Activated T-helper 1 cell treated with Interleukin-2 at 50 U/mL for 16 hours (primary cell): ENCODE measurements at regions not wholly inside any gene's neighbourhood (a gene's known extent, or its start where the extent isn't known, plus 50 kb on each side); places are given as distances from the start of the nearest gene placed in this dataset.
A peak's percentile ranks its signal among the peaks of the same experiment; 100 is the strongest.
"Not testable (repeated sequence)": the region's sequence is repeated elsewhere in the genome, so short reads cannot be mapped to it uniquely, and the experiment has no call there.

Source experiments
- DNase-seq: peaks from one replicate; pipeline ENCODE4 v3.0.0-alpha.2; 2020; ENCODE audit warnings: low read depth

DNA sequence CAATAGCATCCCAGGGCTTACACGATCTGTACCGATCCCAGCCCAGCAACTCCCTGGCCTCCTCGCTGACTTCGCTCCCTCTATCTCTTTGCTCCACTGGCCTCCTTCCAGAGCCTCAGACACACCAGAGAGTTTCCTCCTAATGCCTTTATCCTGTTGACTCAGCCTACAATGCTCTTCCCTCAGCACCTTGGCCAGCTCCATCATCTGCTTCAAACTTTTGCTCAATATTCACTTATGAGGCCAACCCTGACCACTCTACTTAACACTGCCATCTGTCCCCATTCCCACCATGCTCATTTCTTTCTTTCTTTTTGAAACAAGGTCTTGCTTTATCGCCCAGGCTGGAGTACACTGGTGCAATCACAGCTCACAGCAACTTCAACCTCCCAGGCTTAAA lies 180.9 kb downstream of the CEP170 start:
- not testable (repeated sequence) for DNase-seq

DNA sequence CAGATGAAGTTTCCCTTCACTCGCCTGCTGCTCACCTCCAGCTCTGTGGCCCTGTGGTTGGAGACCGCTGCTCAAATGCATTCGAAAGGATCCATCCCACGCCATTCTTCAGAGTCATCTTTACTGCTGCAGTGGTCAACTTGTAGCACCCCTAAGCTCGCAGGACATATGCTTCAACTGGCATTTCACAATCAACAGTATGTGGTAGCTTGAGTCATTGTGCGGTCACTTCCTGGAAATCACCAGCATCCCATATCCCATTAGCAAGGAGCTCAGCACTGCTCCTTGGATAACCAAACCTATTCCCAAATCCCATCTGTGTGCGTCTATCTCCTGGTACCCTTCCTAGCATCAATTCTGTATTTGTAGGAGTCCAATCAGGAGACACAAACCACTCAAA lies 188.0 kb downstream of the CEP170 start:
- DNase-seq = not testable (repeated sequence)

DNA sequence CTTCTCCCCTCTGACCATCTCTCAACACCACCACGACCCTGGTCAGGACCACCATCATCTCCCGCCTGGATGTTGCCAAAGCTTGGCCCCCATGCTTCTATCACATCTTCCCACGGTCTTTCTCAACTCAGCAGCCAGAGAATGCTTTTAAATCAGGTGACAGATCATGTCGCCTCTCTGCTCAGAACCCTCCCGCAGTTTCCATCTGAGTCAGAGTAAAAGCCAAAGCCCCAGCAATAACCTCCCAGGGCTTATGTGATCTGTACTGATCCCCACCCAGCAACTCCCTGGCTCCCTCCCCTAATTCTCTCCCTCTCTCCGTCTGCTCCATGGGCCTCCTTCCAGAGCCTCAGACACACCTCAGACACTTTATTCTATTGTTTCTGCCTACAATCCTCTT lies 193.1 kb downstream of the CEP170 start:
- DNase-seq = not testable (repeated sequence)

DNA sequence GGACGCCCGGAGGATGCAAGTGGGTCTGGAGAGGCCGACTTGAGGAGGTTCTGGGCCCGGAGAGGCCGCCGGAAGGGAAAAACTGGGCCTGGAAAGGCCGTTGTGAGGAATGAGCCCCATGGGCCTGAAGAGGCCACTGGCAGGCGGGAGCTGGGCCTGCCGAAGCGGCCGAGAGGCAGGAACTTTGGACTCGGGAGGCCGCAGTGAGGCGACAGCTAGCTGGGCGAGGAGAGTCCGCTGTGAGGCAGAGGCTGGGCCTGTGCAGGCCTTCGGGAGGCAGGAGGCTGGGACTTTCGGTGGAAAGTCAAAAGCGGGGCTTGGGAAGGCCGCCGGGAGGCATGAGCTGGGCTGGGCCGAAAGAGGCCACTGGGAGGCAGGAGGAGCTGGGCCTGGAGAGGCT lies 199.6 kb downstream of the CEP170 start:
- DNase-seq = not testable (repeated sequence)

DNA sequence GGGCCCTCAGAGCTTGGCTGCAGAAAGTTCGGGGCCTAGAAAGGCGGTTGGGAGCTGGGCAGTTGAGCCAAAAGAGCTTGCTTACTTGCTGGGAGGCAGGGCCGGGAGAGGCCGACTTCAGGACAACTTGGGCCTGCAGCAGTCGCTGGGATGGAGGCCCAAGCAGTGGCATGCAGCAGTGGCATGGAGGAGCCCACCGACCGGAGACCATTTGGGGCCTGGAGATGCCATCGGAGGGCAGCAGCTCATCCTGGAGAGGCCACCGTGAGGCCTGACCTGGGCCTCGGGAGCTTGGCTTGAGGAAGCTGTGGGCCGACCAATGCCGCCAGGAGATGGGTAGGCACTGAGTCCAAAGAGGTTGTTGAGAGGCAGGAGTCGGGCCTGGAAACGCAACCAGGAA lies 200.0 kb downstream of the CEP170 start:
- DNase-seq = not testable (repeated sequence)

DNA sequence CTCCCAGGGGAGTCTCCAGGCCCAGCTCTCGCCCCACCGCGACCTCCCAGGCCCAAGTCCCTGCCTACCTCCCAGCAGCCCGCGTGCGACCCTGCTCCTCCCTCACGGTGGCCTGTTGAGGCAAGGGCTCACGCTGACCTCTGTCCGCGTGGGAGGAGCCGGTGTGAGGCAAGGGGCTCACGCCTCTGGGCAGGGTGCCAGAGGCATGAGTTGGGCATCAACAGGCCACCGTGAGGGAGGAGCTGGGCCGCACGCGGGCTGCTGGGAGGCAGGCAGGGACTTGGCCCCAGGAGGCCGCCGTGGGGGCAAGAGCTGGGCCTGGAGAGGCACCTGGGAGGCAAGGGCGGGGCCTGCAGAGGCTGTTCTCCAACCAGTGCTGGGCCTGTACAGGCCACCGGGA lies 200.4 kb downstream of the CEP170 start:
- not testable (repeated sequence) for DNase-seq

DNA sequence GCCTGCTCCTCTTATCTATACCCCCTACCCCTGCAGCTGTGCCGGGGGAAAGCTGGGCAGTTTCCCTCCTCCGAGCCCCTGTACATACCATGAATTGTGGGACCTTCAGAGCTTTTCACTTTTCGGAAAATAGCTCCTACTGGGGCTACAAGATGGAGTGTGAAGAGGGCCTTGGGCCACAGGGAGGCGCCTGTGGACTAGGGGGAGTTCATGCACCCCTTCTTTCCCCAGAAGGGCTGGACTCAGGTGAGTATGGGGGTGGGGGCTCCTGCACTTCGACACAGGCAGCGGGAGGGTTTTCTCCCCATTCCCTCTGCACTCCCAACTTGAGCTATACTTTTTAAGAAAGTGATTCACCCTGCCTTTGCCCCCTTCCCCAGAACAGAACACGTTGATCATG lies 202.0 kb downstream of the CEP170 start:
- not testable (repeated sequence) for DNase-seq

DNA sequence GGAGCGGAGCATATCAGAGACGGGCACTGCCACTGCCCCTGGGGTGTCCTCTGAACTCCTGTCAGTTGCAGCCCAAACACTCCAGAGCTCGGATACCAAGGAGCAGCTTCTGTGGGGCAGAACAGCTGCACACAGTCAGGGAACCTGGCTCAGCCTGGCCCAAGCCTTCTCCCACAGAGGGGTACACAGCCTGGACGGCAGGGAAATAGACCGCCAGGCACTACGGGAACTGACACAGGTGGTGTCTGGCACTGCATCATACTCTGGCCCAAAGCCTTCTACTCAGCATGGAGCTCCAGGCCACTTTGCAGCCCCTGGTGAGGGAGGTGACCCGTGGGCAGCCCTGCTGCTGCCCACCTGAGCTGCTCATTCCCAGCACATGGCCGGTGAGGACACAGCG lies 204.5 kb downstream of the CEP170 start:
- DNase-seq = not testable (repeated sequence)

DNA sequence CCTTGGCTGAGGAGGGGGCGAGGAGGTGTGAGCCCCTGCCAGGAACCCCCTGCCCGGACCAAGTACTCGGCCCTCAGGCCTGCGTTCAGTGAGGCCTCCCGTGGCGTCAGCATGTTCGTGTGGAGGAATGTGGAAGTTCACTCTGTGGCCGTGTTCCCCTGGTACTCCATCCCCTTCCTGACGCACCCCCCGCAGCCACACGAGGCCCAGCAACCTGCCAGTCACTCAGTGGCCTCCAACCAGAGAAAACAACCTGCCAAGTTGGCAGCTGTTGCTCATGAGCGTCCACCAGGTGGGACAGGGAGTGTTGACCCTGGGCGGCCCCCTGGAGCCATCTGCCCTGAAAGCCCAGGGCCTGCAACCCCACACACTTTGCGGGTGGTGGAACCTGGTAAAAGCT lies 205.4 kb downstream of the CEP170 start:
- not testable (repeated sequence) for DNase-seq

DNA sequence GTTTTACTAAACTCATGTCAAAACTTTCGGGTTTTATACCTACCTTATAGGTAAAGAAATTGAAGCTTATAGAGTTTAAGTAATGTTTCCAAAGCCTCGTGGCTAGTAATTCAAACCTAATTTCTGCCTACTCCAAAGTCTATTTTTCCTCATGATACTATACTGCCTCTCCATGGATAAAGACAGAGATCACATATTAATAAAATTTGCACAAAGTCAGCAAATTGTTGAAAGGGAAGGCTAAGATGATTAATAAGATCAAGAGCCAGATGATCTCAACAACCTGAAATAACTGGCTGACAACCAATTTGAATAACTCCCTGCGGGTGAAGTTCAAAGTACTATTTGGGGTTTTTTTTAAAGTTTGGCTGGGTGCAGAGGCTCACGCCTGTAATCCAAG lies 233.7 kb downstream of the CEP170 start:
- not testable (repeated sequence) for DNase-seq

DNA sequence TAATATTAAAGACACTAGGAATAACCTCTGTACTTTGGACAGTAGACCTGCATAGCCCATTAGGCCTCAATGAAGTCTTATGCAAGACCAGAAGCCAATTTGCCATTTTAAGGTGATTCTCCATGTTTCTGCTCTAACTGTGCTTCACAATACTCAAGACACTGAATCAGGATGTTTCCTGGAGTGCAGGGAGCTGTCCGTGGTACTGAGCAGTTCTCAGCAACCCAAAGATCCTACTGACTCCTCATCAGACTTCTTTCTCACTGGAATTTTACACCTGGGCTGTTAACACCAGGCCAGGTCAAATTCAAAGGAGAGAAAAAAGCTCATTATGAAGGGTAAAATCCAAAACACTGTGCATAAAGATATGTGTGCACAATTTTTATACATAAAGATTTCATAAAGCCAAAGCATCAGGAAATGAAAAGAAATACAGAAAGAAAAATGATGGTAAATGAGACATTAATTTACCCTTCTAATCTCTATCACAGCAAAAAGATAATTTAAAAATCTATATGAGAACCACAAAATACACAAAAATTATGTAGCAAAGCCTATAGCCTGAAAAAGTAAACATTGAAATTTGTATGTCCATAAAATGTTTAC lies 235.9 kb downstream of the CEP170 start:
- DNase-seq = peak; percentile 2

DNA sequence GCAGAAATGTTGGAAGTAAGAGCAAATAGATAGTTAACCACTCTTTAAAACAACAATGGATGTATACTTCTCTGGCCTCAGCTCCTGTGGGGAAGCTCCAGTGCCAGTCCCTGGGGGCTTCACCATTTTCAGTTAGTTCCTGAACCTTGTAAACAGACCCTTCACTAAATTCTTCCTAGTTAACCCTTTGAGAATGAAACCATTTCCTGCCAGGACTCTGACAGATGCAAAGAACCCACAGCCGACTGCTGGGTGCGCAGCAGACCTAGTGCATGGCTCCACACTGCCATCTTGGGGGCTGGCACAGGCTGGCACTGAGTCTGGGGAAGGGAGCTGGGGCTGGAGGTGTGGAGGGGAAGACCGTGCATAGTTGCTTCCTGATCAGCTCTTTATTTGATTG lies 244.4 kb downstream of the CEP170 start:
- not testable (repeated sequence) for DNase-seq

DNA sequence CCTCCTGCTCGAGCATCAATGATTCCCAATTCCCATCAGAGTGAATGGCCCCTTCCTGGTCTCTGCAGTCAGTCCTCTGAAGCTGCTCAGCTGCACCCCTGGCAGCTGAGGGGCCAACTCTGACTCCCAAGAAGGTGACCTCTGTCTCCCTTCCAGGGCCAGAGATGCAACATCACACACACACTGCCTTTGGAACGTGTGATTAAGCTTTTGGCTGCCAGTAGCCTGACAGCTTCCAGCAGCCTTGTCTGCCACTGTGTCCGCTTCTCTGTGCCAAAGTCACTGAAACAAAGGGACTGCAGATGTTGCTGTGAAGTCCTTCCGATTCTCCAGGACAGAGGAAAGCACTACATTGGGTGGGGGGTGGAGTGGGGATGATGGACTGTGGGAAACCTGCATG lies 254.1 kb downstream of the CEP170 start:
- DNase-seq = not testable (repeated sequence)

DNA sequence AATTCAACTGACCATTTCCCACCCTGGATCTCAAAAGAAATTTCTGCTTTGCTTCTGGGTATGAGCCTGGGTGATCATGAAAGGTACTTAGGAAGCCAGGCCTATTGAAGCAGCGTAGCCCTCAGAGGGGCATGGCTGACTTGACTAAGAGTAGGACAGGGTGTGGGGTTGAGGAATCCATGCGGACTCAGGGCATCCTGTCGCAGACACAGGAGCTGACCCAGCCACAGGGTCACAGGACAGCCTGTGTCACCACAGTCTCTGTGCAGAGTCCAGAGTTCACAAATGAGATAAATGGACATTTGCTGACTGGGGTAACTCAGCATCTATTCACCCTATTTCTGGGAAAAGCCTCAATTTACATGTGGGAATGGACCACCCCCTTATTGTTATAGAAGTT lies 262.3 kb downstream of the CEP170 start:
- not testable (repeated sequence) for DNase-seq

DNA sequence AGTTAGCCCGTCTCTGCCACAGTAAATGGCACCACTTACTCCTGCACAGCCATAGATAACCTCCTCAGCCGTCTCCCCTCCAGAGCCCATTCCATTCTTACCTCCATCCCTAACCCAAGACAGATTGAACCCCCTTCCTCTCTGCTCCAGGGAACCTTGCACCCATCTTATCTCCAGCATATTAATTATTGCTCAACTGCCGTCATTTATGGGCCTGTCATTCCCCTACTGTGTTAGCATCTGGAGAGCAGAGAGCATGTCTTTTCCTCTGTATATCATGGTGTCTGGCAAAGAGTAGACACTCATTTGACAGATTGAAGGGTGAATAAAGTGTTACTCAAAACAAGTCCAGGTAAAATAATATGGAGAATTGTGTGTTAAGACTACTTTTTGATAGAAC lies 270.0 kb downstream of the CEP170 start:
- DNase-seq = not testable (repeated sequence)

DNA sequence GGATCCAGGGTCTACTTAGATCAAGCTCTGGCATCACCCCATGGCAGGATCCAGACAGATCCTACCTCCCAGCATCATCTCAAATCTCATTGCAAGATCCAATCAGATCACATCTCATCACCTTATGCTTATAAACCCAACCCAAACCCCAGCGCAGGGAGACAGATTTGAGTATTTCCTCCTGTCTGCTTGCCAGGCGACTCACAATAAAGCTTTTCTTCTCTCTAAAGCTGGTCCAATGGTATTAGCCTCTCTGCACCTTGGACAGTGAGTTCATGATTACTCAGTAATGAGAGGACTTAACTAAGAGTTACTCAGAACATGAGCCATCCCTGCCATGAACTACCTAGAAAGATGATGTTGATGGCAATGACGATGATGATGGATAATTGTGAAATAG lies 281.7 kb downstream of the CEP170 start:
- not testable (repeated sequence) for DNase-seq

DNA sequence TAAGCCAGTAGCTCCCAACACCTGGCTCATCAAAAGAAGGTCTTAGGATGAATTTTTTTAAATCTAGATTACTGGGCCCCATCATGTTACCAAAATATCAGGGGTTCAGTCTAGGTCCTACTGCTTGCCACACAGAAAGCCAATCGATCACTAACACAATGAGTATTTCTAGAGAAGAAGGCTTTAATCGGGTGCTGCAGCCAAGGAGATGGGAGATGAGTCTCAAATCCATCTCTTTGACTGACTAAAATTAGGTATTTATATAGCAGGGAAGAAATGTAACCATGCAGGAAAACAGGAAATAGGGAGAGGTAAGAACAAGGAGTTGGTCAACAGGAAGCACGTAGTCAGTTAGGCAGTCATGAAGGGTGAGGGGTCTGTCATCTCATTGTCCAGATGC lies 288.2 kb downstream of the CEP170 start:
- DNase-seq = no peak

DNA sequence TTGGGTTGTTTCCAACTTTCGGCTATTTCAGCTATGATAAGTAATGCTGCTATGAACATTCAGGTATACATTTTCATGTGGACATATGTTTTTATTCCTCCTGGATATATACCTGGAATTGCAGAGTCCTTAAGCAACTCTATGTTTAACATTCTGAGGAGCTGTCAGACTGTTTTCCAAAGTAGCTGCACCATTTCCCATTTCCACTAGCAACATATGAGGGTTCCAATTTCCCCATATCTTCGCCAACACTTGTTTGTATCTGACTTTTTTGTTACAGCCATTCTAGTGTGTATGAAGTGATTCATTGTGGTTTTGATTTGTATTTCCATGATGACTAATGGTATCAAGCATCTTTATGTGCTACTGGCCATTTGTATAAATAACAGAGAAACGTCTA lies 295.7 kb downstream of the CEP170 start:
- DNase-seq = not testable (repeated sequence)

DNA sequence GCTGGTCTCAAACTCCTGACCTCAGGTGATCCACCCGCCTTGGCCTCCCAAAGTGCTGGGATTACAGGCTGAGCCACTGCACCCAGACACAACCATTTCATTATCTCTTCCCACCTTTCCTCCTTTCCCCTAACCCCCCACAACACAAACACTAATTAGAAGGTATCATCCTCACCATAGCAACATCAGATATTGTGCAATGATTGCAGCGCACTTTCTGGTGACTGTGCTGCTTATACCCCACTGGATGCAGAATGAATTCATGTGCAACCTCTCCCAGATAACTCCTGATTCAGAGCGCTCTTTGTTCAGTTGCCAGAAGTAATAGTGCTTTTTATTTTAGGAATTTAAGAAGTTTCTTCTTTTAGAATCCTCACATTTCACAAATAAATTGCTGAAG lies 300.1 kb downstream of the CEP170 start:
- DNase-seq = not testable (repeated sequence)

DNA sequence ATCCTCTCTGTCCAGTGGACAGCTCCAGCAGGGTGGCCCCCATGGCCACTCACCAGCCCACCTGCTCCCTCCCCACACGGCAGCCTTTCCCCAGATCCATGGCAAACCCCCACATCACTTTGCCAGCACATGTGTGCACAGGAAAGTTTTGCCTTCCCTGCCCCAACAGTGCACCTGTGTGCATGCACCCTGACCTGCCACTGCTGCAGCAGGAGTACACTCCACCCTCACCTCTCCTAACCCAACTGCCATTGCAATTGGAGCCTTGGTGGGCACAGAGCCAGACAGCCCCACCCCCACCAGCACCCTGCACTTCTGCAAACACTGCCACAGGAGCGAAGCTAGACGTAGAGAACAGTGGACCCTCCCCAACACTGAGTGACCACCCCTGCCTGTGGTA lies 308.9 kb downstream of the CEP170 start:
- DNase-seq = no peak

DNA sequence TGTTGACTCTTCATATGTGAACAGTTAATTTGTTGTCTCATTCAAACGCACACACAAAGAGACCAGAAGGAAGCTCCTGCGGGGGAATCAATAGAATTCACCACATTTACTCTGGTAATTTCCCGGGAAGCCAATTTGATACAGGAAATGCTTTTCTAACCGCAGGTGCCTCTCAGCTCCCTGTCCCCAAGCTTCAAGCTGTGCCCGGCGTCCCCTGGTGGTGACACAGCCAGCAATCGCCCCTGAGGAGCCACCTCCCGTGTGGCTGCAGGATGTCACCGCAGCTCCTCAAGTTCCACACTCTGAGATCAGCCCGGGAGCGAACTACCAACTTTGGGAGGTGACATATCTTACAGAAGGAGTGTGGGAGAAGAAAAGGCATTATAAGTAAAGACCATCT lies 318.4 kb downstream of the CEP170 start:
- not testable (repeated sequence) for DNase-seq

DNA sequence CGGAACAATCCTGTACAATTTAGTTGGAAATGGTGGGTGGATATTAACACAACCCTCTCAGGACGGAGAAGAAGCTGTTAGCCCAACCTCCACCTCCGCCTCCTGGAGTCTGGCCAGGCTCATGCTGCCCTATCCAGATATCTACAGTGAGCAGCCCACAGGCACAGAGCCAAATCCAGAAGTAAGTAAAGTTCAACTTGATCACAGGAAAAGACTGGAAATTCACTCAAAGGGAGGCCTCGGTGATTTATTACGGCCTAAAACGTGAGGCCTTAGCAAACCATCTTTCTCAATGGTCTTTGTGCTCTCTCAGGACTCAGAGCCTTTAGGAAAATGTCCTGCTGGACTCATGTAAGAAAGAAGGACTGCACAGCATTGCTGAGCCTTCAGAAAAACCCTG lies 330.4 kb downstream of the CEP170 start:
- not testable (repeated sequence) for DNase-seq

DNA sequence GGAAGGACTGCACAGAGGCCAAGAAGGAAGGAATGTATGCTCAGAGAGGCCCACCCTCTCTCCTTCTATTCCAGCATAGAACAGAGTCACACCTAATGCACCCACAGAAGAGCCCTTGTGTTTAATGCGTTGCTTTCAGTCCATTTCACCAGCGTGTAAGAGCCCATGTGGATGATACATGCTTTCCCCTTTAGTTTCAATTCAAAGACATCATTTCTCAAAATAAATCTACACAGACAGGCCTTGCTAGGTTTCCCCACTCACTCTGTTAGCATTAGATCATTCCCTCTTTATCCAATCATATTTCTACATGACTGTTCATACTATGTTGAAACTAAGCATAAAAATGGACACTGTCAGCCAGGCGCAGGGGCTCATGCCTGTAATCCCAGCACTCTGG lies 331.5 kb downstream of the CEP170 start:
- DNase-seq = not testable (repeated sequence)

DNA sequence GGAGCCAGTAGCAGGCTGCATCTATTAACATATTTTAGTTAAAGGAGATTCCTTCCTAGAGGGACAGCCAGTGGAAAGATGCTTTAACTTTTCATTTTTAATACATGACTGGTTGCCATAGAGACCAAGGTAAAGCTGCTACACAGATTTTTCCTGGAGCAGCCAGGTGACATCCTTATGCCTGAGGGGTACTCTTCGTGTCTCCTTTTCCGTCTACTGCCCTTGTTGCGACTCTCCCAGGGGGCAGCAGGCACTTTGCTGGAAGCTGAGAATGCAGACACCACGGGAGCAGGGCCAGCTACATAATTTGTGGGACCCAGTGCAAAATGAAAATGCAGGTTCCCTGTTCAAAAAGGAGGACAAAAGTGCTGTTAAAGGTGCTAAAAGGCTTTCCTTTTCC lies 340.4 kb downstream of the CEP170 start:
- DNase-seq = not testable (repeated sequence)
